GM21390 (cell line): ENCODE measurements at regions not wholly inside any gene's neighbourhood (a gene's known extent, or its start where the extent isn't known, plus 50 kb on each side); places are given as distances from the start of the nearest gene placed in this dataset.

ENCODE experiments used
- ATAC-seq: cut with Tn5 transposase; IDR thresholded peaks from one replicate; pipeline ENCODE4 v1.9.1; 2021; ENCODE audit not compliant: unreplicated experiment

DNA sequence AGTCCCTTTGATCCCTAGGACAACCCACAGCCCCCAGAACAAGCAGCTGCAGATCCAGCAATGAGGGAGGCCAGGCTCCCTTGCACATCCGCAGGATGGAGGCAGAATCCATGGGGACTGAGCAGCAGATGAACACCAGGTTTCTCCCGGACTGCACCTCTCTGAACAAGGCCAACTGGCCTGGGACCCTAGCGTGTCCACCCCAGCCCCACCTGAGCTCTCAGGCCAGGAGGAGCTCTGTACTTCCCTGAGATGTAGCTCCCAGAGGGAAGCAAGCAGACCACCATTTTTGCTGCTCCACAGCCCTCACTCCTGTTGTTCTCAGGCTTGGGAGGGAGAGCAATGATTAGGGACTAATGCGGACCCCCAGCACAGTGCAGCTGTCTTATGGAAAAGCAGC lies 1195.8 kb downstream of the PCDH18 start:
- ATAC-seq: no peak

DNA sequence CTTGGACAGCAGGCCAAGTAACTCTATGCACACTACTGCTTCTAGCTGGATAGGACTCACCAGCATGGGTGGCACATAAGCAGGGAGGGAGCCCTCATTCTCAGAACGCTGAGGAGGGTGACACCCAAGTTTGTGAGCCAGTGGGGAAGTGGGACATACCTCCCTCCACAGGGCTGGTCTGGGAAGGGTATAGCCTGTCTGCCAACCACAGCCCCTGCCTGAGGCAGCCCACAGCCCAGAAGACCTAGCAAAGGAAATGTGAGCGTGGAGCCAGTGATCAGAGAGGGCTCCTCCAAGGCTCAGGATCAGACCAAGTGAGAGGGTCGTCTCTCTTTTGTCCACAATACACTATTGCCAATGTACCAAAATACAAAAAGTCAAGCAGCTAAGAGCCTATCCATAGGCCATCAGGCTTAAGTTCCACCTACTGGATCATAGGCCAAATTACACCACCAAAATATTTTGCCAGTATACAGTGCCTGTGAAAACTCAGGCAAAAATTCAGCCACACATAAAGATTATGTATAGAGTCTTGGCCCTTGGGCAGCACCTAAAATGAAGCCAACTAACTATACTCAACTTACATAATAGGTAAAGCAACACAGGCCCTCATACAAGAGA lies 1203.1 kb downstream of the PCDH18 start:
- ATAC-seq: no peak

DNA sequence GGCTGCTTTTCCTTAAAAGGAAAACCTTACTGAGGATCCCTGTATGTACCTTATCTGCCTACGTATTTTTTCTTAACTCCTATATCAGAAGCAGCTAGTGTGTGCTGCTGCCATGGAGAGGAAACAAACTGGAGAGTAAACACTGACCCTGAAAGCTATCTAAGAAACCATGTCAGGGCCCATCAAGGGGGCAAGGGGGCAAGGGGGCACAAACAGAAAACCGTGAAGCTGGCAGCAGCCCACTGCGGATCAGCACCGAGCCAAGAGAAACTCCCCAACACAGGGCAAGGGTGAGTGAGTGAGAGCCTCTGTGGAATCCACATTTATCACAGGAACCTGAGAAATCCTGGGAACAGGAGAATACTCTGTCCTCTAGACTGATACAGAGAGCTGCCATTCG lies 1204.2 kb downstream of the PCDH18 start:
- no peak for ATAC-seq

DNA sequence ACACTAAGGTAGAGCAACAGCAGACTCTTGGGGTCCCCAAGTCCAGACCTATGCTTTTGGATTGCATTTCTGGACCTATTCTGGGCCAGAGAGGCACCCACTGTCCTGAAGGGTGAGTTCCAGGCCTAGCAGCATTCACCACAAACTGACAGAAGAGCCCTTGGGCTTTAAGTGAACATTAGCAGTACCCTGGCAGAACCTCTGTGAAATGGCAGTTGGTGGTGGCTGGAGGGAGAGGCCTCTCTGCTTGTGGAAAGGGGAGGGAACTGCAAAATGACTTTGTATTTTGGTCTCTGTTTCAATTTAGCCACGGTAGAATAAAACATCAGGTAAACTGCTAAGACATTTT lies 1211.9 kb downstream of the PCDH18 start:
- no peak for ATAC-seq

GRCh38 chr4:136319789-136320464 lies 1212.4 kb downstream of the PCDH18 start:
- no peak for ATAC-seq

DNA sequence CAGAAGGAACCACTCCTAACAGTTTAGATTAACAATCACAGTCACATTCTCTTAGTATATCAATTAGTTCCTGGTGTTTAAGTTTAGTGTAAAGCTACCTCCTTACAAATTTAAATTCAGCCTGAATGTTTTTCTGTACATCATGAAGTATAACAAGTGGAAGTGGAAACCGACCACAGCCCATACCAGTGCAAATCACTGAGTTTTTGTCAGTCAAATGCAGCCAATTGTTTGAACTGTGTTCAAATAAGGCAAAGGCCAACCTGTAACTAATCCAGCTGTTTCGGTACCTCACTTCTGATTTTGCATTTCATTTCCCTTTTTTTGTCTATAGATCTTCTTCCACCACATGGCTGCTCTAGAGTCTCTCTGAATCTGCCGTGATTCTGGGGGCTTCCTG lies 1215.3 kb downstream of the PCDH18 start:
- ATAC-seq: no peak

DNA sequence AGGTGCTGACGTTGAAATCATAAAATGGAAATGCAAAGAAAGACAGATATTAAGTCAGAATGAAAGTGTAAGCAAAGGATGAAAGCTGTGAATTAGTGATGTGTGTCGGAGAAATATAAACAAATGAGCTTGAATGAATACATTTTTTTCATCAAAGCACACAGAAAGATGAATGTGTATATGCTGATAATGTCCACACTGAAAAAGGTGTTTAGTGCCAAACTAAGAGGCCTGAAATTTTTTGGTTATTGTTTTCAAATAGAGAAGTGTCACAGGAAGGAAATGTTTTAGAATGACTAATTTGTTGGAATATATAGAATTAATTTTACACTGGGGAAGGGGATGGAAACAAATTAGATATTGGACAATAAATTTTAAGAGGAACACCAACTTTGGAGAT lies 1217.6 kb downstream of the PCDH18 start:
- no peak for ATAC-seq

GRCh38 chr4:136311774-136312173 lies 1220.5 kb downstream of the PCDH18 start:
- no peak for ATAC-seq

GRCh38 chr4:136307765-136308164 lies 1224.5 kb downstream of the PCDH18 start:
- no peak for ATAC-seq

- no peak for ATAC-seq
Measured at GRCh38 chr4:136306361-136306760, 1225.9 kb downstream of the PCDH18 start.

DNA sequence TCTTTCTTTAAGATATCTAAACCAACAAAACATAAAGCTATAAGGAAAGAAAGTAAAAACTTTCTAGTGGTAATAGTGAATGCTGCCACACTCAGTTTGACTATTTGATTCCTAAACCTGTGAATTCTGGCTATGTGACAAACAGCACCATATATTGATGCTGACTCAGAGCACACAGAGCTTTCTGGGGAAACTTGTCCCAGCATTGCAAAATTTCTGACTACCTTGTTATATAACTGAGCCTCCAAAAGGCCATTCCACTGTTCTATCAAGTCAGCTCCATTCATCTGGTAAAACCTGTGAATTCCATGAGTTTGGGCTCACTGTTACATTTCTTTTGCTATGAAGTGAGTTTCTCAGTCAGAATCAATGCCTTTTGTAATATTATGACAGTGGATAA lies 1229.7 kb downstream of the PCDH18 start:
- no peak for ATAC-seq

- no peak for ATAC-seq
Measured at GRCh38 chr4:136301749-136302495, 1230.4 kb downstream of the PCDH18 start.

DNA sequence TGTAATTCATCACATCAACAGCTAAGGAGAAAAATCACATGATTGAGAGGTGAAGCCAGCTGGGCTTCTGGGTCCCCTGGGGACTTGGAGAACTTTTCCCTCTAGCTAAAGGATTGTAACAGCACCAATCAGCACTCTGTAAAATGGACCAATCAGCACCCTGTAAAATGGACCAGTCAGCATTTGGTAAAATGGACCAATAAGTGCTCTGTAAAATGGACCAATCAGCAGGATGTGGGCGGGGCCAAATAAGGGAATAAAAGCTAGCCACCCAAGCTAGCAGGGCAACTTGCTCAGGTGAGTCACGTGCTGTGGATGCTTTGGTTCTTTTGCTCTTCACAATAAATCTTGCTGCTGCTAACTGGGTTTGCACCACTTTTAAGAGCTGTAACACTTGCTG lies 1248.3 kb downstream of the PCDH18 start:
- ATAC-seq: no peak

DNA sequence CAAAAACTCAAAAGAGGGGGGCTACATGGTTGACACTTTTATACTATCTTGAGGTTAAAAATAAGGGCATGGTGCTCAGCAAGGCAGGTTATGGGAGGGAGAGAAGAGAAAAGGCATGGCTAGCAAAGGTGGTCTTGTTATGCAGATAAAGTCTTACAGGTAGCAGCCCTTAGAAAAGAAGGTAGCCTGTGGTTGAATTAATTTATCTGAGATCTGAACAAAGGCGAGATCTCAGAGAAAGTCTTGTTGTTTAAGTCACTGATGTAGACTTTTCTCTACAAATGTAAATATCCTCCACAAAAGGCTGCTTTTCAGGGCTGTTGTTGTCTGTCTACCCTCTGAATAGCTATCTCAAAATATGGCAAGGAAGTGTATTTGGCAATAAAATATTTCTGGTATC lies 1250.4 kb downstream of the PCDH18 start:
- ATAC-seq: no peak

DNA sequence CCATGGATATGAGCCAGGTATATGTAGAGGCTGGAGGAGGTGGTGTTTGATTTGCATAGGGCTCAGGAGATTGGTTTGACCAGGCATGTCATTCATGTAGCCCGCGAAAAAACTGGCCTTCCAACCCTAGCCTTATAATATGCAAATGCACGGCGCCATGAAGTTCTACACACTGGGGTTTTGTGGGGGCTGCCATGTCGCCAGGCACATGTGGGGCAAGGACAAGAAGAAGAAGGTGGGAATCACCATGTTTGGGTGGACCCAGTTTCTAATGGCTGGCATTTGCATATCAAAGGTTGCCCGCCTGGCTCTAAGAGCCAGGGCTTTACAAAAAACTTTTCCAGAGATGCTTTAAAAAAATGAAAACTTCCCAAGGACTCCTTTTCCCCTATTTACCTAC lies 1251.0 kb downstream of the PCDH18 start:
- ATAC-seq: no peak

DNA sequence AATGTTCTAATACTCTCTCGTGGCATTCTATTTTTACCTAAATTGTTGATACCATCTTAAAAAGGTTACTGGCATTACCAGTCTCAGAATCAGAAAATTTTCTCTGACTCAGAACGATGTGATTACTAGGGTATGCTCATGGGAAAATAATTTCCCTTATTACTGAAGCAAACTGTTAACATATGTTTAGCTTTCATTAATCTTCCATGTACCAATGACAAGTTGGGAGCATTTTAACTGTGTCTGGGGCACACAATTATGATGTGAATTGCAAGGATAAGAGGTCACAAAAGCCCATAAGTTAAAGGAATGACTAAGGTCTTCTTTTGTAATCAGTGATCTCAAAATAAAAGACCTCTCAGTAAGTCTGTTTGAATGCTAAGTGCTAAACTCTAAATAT lies 1254.6 kb downstream of the PCDH18 start:
- no peak for ATAC-seq

- no peak for ATAC-seq
Measured at GRCh38 chr4:136246876-136247275, 1285.4 kb downstream of the PCDH18 start.

- ATAC-seq: no peak
Measured at GRCh38 chr4:136241221-136241986, 1290.9 kb downstream of the PCDH18 start.

DNA sequence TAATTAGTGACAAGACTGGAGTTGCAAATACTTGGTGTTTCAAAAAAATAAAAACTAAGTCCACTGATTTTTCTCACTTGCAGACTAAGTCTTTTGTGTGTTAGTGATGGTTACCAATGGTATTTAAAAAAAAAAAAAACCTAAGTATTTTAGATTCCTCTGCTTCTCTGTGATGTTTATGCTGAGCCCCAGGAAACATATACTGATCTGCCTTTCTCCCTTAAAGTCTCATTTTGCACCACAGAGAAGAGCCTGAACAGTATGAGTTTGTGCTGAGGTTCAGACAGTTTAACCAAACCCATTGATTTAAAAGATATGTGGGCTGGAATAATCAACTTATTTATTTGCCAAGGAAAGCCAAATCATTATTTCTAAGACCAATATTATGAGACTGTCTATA lies 1305.0 kb downstream of the PCDH18 start:
- no peak for ATAC-seq

DNA sequence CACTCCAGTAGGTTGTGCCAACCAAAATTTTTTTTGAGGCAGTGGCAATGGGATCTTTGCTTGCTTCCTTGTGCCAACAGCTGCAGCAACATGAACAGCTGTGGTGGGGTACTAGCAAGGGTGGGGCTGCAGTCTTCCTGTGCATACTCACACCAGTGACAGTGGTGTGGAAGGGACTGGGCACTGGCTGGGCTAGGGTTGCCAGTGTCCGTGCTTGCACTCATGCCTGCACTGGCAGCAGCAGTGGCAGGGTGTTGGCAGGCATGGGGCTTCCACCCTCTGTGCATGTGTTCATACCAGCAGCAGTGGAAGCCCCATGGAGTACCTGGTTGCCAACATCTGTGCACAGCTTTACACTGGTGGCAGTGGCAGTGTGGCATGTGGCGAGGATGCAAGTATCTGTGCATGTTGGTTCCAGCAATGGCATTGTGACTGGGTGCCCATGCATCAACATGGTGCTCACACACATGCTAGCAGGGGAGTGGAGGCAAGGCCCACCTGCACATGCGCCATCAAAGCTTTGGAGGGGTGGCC lies 1312.6 kb downstream of the PCDH18 start:
- ATAC-seq: no peak

GRCh38 chr4:136203199-136203598 lies 1329.1 kb downstream of the PCDH18 start:
- no peak for ATAC-seq
